ENCODE measurements at regions not wholly inside any gene's neighbourhood (a gene's known extent, or its start where the extent isn't known, plus 50 kb on each side); places are given as distances from the start of the nearest gene placed in this dataset.

- H3K4me3 ChIP-seq (ENCODE audit: low read depth, low read length): no peak overlapping the region
- no peak for TF ChIP-seq CTCF (IDR thresholded peaks at IDR 0.05; ENCODE audit: insufficient read depth, low read depth, low read length)
- DNase-seq (ENCODE audit: low read depth): no peak
These were observed 68.1 kb upstream of the SPTBN1 start for GRCh38 chr2:54388076-54388475.

- no peak overlapping the region for H3K4me3 ChIP-seq (ENCODE audit: low read depth, low read length)
- no peak for TF ChIP-seq CTCF (IDR thresholded peaks at IDR 0.05; ENCODE audit: insufficient read depth, low read depth, low read length)
- DNase-seq (ENCODE audit: low read depth): no peak
These were observed 63.4 kb upstream of the SPTBN1 start for GRCh38 chr2:54392555-54393324.

- DNase-seq (ENCODE audit: low read depth): peak; percentile 54
- H3K4me3 ChIP-seq (ENCODE audit: low read depth, low read length): no peak overlapping the region
- TF ChIP-seq CTCF (IDR thresholded peaks at IDR 0.05; ENCODE audit: insufficient read depth, low read depth, low read length): no peak
These were observed 61.7 kb upstream of the SPTBN1 start for GRCh38 chr2:54394392-54394791.

GRCh38 chr2:54396107-54396506 lies 60.0 kb upstream of the SPTBN1 start:
- peak; percentile 52 for DNase-seq (ENCODE audit: low read depth)

GRCh38 chr2:54396798-54397197 lies 59.3 kb upstream of the SPTBN1 start:
- H3K4me3 ChIP-seq (ENCODE audit: low read depth, low read length): no peak overlapping the region
- TF ChIP-seq CTCF (IDR thresholded peaks at IDR 0.05; ENCODE audit: insufficient read depth, low read depth, low read length): no peak
- no peak for DNase-seq (ENCODE audit: low read depth)

More at GRCh38 chr2:54396107-54396506, 60.0 kb upstream of the SPTBN1 start:
- H3K4me3 ChIP-seq (ENCODE audit: low read depth, low read length): no peak overlapping the region
- no peak for TF ChIP-seq CTCF (IDR thresholded peaks at IDR 0.05; ENCODE audit: insufficient read depth, low read depth, low read length)

GRCh38 chr2:54397426-54397825 lies 58.7 kb upstream of the SPTBN1 start:
- no peak overlapping the region for H3K4me3 ChIP-seq (ENCODE audit: low read depth, low read length)
- no peak for DNase-seq (ENCODE audit: low read depth)
- TF ChIP-seq CTCF (IDR thresholded peaks at IDR 0.05; ENCODE audit: insufficient read depth, low read depth, low read length): no peak

- TF ChIP-seq CTCF (IDR thresholded peaks at IDR 0.05; ENCODE audit: insufficient read depth, low read depth, low read length): no peak
- no peak for DNase-seq (ENCODE audit: low read depth)
- H3K4me3 ChIP-seq (ENCODE audit: low read depth, low read length): no peak overlapping the region
These were observed 54.6 kb upstream of the SPTBN1 start for GRCh38 chr2:54401554-54401953.

Measured in fibroblast of villous mesenchyme (primary cell).